Mucosa of rectum (tissue), 2 donors: ENCODE measurements at regions not wholly inside any gene's neighbourhood (a gene's known extent, or its start where the extent isn't known, plus 50 kb on each side); places are given as distances from the start of the nearest gene placed in this dataset.

Source experiments
- H3K27ac ChIP-seq, 2 donors: one replicate each; pipeline ENCODE4 v1.7.0; 2013; ENCODE audit warnings: inconsistent platforms in 2 of 2, low read depth in 2 of 2, low read length in 2 of 2
- H3K27me3 ChIP-seq, 2 donors: one replicate each; pipeline ENCODE4 v1.7.0; 2013; ENCODE audit warnings: low read length in 2 of 2; ENCODE audit not compliant: control insufficient read depth in 2 of 2, insufficient read depth in 2 of 2
- H3K36me3 ChIP-seq, 2 donors: one replicate each; pipeline ENCODE4 v1.7.0; 2013; ENCODE audit warnings: low read length in 2 of 2; ENCODE audit not compliant: control insufficient read depth in 2 of 2, insufficient read depth in 2 of 2
- H3K4me1 ChIP-seq, 2 donors: one replicate each; pipeline ENCODE4 v1.7.0; 2013; ENCODE audit warnings: low read length in 2 of 2, mild to moderate bottlenecking in 1 of 2; ENCODE audit not compliant: control insufficient read depth in 2 of 2, insufficient read depth in 2 of 2
- H3K4me3 ChIP-seq, 2 donors: one replicate each; pipeline ENCODE4 v1.7.0; 2013; ENCODE audit warnings: low read length in 2 of 2
- H3K9ac ChIP-seq, 2 donors: one replicate each; pipeline ENCODE4 v1.7.0; 2013; ENCODE audit warnings: low read length in 2 of 2, low read depth in 1 of 2, mild to moderate bottlenecking in 1 of 2
- H3K9me3 ChIP-seq, 2 donors: one replicate each; pipeline ENCODE4 v1.7.0; 2013; ENCODE audit warnings: low read length in 2 of 2; ENCODE audit not compliant: control insufficient read depth in 2 of 2
- donor health status: healthy.
- donor health status: Normal muscosa, but diverticular disease.

DNA sequence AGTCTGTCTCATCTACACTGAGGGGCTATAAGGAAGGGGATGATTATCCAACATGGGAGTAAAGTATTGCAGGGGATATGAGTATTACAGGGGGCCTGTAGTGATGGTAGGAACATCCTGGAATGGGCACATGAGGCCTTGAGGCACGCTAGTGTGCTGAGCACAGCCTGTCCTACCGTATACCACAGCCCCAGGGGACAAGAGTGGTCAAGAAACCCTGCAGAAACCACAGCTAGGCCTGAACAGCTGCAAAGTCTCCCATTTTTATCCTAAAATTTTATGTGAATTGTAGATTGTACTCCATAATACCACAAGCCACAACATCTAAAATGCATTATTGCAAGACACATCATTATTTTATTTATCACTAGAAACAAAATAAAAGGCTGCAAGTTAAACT lies 136.3 kb upstream of the ASTN2 start:
- no peak overlapping the region for H3K4me3 ChIP-seq
- H3K4me1 ChIP-seq: peaks cover 0 to 5% of the 10 kb centered on the region in 2 donors
- no peaks in the 10 kb centered on the region for H3K9me3 ChIP-seq
- no peaks in the 10 kb centered on the region for H3K36me3 ChIP-seq
- no peak overlapping the region for H3K27ac ChIP-seq
- no peaks in the 10 kb centered on the region for H3K27me3 ChIP-seq
- H3K9ac ChIP-seq: no peak overlapping the region

DNA sequence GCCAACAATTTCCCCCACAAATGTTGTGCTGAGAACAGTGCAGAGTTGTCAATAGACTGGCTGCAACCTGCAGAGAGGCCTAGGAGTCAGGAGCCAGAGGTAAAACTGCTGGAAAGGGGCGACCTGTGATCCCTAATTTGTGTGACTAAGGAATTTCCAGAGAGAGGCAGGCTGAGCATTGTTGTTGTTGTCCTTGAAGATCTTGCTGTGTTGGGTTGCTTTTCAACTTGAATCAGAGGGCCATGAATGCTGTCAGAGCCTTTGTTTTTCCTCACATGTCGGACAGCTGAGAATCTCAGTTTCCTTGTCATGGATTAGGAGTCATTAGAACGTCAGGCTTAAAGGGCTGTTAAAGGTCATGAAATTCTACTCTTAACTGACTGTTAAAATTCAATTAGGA lies 134.6 kb upstream of the ASTN2 start:
- Histone ChIP-seq H3K9ac (no peak overlapping the region), H3K36me3 (no peaks in the 10 kb centered on the region), H3K27me3 (no peaks in the 10 kb centered on the region), H3K4me1 (peaks cover 0 to 5% of the 10 kb centered on the region in 2 donors), H3K9me3 (no peaks in the 10 kb centered on the region), H3K4me3 (no peak overlapping the region), H3K27ac (no peak overlapping the region)

GRCh38 chr9:117548556-117548955 lies 133.7 kb upstream of the ASTN2 start:
- H3K27ac ChIP-seq: no peak overlapping the region
- H3K36me3 ChIP-seq: no peaks in the 10 kb centered on the region
- H3K4me1 ChIP-seq: peaks cover 0 to 5% of the 10 kb centered on the region in 2 donors
- no peak overlapping the region for H3K9ac ChIP-seq
- H3K9me3 ChIP-seq: no peaks in the 10 kb centered on the region
- H3K4me3 ChIP-seq: no peak overlapping the region
- no peaks in the 10 kb centered on the region for H3K27me3 ChIP-seq

GRCh38 chr9:117547904-117548303 lies 133.0 kb upstream of the ASTN2 start:
- Histone ChIP-seq H3K9ac (no peak overlapping the region), H3K4me3 (no peak overlapping the region), H3K27me3 (no peaks in the 10 kb centered on the region), H3K27ac (no peak overlapping the region), H3K36me3 (no peaks in the 10 kb centered on the region), H3K9me3 (no peaks in the 10 kb centered on the region), H3K4me1 (peaks cover 0 to 5% of the 10 kb centered on the region in 2 donors)

DNA sequence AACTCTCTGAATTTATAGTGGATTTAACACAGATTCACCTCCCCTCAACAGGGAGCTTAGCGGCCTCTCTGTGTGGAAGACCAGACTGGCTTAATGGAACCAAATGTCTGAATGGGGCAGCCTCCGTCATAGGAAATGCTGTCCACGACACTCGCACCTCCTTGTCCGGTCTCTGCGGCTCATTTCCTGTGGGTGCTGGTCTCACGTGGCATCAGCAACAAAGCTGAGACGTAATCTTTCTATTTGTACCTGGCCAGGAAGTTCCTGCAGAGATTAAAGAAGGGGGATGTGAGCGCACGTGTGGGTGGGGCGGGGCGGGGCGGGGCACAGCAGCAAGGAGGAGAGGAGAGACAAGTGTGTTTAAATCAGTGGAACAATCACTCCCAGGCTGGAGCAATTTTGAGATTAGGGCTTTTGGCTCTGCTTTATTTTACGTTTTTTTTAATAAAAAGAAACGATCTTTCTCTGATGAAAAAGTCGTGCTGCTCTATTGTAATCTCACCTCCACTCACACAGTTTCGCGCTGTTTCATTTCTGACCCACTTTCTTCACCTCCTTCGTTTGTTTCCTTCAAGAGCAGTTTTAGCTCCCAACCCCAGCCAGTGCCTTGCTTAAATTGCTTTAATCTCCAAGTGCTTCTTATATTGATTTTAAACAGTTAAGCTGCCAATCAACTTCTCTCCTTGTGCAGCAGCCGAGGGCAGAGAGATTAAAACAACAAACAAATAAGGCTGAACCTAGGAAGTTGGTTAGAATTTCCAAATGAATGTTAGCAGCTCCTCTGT lies 132.2 kb upstream of the ASTN2 start:
- no peak overlapping the region for H3K27ac ChIP-seq
- no peaks in the 10 kb centered on the region for H3K9me3 ChIP-seq
- H3K9ac ChIP-seq: no peak overlapping the region
- H3K27me3 ChIP-seq: no peaks in the 10 kb centered on the region
- H3K36me3 ChIP-seq: no peaks in the 10 kb centered on the region
- peaks cover 0 to 5% of the 10 kb centered on the region in 2 donors for H3K4me1 ChIP-seq
- H3K4me3 ChIP-seq: peak overlapping the region; percentile 22 to 46

- Histone ChIP-seq H3K9ac (no peak overlapping the region), H3K4me1 (peaks cover 0 to 5% of the 10 kb centered on the region in 2 donors), H3K4me3 (no peak overlapping the region), H3K27me3 (no peaks in the 10 kb centered on the region), H3K27ac (no peak overlapping the region), H3K36me3 (no peaks in the 10 kb centered on the region), H3K9me3 (no peaks in the 10 kb centered on the region)
Observed at GRCh38 chr9:117545846-117546245, 131.0 kb upstream of the ASTN2 start.

DNA sequence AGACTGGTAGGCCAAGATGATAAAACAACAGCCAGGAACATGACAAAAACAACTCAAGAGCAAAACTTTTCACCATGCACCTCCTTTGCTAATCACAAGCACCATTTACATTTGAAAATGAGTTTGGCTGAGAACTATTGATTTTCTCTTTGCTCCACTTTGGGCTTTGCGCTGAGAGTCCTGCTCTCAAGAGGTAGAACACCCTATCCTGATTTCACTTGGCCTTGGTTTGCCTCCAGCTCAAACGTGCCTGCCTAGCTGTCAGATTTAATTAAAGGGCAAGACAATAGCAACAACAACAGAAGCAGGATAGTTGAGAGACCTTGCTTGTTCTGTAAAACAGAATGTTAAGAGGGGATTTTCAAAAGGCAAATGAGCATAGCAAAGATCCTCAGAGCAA lies 128.2 kb upstream of the ASTN2 start:
- Histone ChIP-seq H3K36me3 (no peaks in the 10 kb centered on the region), H3K4me3 (no peak overlapping the region), H3K4me1 (peaks cover 0 to 5% of the 10 kb centered on the region in 2 donors), H3K27me3 (no peaks in the 10 kb centered on the region), H3K27ac (no peak overlapping the region), H3K9me3 (no peaks in the 10 kb centered on the region), H3K9ac (no peak overlapping the region)

DNA sequence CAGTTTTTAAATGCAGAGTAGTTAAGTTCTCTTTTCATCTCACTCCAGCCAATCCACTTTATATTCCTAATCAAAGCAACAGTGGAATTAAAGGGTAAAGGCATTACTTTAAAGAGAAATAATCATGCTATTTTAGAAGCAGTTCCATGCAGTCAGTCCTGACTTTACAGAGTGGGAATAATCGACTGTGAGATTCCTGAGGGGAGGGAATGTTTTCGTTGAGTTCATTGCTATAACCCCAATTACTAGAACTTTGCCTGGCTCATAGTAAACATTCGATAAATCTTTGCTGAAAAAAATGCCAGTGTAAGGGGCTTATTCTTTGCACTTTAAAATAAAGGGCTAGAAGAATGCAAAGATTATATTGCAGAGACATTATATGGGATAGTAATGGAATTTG lies 127.2 kb upstream of the ASTN2 start:
- Histone ChIP-seq H3K4me1 (peaks cover 0 to 5% of the 10 kb centered on the region in 2 donors), H3K36me3 (no peaks in the 10 kb centered on the region), H3K9me3 (no peaks in the 10 kb centered on the region), H3K27me3 (no peaks in the 10 kb centered on the region), H3K9ac (no peak overlapping the region), H3K27ac (no peak overlapping the region), H3K4me3 (no peak overlapping the region)

DNA sequence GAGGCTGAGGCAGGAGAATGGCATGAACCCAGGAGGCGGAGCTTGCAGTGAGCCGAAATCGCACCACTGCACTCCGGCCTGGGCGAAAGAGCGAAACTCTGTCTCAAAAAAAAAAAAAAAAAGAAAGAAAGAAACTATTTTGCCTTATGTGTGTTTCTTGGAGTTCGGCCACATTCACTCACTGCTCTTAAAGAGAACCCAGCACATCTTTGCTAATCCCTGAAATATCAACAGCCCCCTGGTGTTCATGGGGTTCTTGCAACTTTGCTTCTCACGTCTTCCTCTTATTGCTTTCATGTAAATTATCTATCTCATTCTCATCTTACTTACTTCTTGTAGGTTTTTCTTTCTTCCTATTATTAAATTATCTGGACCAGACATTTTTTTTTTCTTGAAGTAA lies 126.3 kb upstream of the ASTN2 start:
- H3K27me3 ChIP-seq: no peaks in the 10 kb centered on the region
- H3K4me1 ChIP-seq: no peaks in the 10 kb centered on the region
- no peak overlapping the region for H3K4me3 ChIP-seq
- H3K27ac ChIP-seq: no peak overlapping the region
- H3K36me3 ChIP-seq: no peaks in the 10 kb centered on the region
- no peak overlapping the region for H3K9ac ChIP-seq
- no peaks in the 10 kb centered on the region for H3K9me3 ChIP-seq

DNA sequence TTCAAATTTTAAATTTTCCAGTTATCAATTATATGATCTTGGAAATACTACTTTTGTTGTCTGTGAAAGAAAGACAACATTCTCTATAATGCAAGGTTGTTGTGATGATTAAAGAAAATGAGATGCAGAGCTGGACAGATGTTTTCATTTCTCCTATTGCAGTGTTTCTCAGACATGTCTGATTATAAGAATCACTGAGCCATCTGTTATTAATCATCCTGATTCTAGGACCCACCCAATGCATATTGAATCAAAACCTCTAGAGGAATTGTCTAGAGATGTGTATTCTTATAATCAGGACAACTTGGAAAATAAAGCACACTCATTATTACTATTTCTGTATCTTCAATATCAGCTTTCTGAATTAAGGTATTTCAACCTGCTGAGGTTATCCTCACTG lies 121.1 kb upstream of the ASTN2 start:
- Histone ChIP-seq H3K9ac (no peak overlapping the region), H3K4me3 (no peak overlapping the region), H3K9me3 (no peaks in the 10 kb centered on the region), H3K27me3 (no peaks in the 10 kb centered on the region), H3K36me3 (no peaks in the 10 kb centered on the region), H3K4me1 (no peaks in the 10 kb centered on the region), H3K27ac (no peak overlapping the region)
